ENCODE measurements at regions not wholly inside any gene's neighbourhood (a gene's known extent, or its start where the extent isn't known, plus 50 kb on each side); places are given as distances from the start of the nearest gene placed in this dataset.

DNA sequence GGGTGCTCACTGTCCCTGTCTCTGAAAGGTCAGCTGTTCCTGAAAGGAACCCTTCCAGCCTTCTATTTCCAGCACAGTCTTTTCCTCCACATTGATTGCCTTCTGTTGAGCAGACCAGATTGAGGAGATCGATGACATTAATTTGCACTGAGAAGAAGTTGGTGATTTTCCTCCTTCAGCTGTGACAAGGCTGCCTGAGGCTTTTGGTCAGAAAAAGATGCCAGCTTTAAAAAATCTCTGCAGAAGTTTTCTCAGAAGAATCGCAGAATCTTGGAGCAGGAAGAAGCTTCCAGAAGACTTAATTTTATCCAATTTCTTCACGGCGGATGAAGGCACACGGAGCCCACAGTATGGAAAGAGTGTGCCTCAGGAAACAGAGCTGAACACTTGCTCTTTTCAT is 112.8 kb downstream of the FAM43A start:
- no peak for TF ChIP-seq POLR2A (IDR thresholded peaks at IDR 0.05; ENCODE audit: low read depth, low read length)
- TF ChIP-seq POLR2AphosphoS5 (IDR thresholded peaks at IDR 0.05; ENCODE audit: low read depth, low read length), result no peak

Measured in GM12891 (cell line).